Natural killer cell (primary cell): ENCODE measurements at regions not wholly inside any gene's neighbourhood (a gene's known extent, or its start where the extent isn't known, plus 50 kb on each side); places are given as distances from the start of the nearest gene placed in this dataset.

Source experiments
- ATAC-seq, 3 donors: fragments of 150-1000 bp in 2 of 3; fragments of 200-7000 bp in 1 of 3; cut with Tn5 transposase; 1 replicate in 1 of 3; 2 replicates in 2 of 3; pipeline ENCODE4 v1.10.0; 2021; ENCODE audit warnings: mild to moderate bottlenecking in 2 of 3, moderate library complexity in 2 of 3
- DNase-seq, 2 donors: peaks; one replicate each; pipeline versions ENCODE4 v3.0.0 to v3.0.0-alpha.2; 2013 to 2021; ENCODE audit warnings: mixed read lengths in 1 of 2
- H3K27ac ChIP-seq: one replicate; pipeline ENCODE4 v1.5.1; 2013; ENCODE audit warnings: mild to moderate bottlenecking, low read length
- H3K27me3 ChIP-seq: one replicate; pipeline ENCODE4 v1.6.1; 2013; ENCODE audit warnings: low read length; ENCODE audit not compliant: control insufficient read depth, insufficient read depth
- H3K36me3 ChIP-seq: one replicate; pipeline ENCODE4 v1.6.1; 2013; ENCODE audit warnings: low read length; ENCODE audit not compliant: control insufficient read depth, insufficient read depth
- H3K4me1 ChIP-seq: one replicate; pipeline ENCODE4 v1.6.1; 2013; ENCODE audit warnings: low read length; ENCODE audit not compliant: control insufficient read depth, insufficient read depth
- H3K4me3 ChIP-seq: one replicate; pipeline ENCODE4 v1.5.1; 2013; ENCODE audit warnings: low read length
- H3K9me3 ChIP-seq: one replicate; pipeline ENCODE4 v1.6.1; 2013; ENCODE audit warnings: low read length; ENCODE audit not compliant: control insufficient read depth, insufficient read depth
- H3K27ac Mint-ChIP-seq, 2 donors: one replicate each; pipeline ENCODE4 v1.8.0; 2022; ENCODE audit warnings: mild to moderate bottlenecking in 2 of 2, mixed read lengths in 2 of 2, moderate library complexity in 1 of 2
- H3K27me3 Mint-ChIP-seq, 2 donors: one replicate each; pipeline ENCODE4 v1.8.0; 2022; ENCODE audit warnings: low read depth in 2 of 2, mixed read lengths in 2 of 2
- H3K36me3 Mint-ChIP-seq: one replicate; pipeline ENCODE4 v1.8.0; 2022; ENCODE audit warnings: mixed read lengths
- H3K4me1 Mint-ChIP-seq, 2 donors: one replicate each; pipeline ENCODE4 v1.8.0; 2022; ENCODE audit warnings: mixed read lengths in 2 of 2
- H3K4me3 Mint-ChIP-seq: one replicate; pipeline ENCODE4 v1.8.0; 2022; ENCODE audit warnings: mild to moderate bottlenecking, moderate library complexity, mixed read lengths
- H3K9me3 Mint-ChIP-seq, 2 donors: one replicate each; pipeline ENCODE4 v1.8.0; 2022; ENCODE audit warnings: mixed read lengths in 2 of 2
- WGBS: methylation state at CpG from one replicate; pipeline ENCODE4 v1.1.7; 2013; ENCODE audit warnings: missing lambda C conversion rate; ENCODE audit not compliant: insufficient coverage; 5-methylcytosine and 5-hydroxymethylcytosine counted together
- intact Hi-C: fragments of 100-400 bp; cut with micrococcal nuclease; formaldehyde crosslinking; loops from one replicate; pipeline ENCODE4 v1.14.2; 2022
- TF ChIP-seq, protein P1 (sequence below): fragments of 200-600 bp; IDR thresholded peaks from one replicate; pipeline ENCODE4 v1.8.0; 2022; ENCODE audit warnings: antibody characterized with exemption

DNA sequence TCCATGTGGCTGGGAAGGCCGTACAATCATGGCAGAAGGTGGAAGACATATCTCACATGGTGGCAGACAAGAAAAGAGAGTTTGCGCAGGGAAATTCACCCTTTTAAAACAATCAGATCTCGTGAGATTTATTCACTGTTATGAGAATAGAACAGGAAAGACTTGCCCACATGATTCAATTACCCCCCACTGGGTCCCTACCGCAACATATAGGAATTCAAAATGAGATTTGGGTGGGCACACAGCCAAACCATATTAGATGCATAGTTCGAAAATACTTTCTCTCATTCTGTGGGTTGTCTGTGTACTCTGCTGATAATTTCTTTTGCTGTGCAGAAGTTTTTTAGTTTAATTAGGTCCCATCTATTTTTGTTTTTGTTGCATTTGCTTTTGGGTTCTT, 990.3 kb downstream of the PLA2G4A start:
- Mint-ChIP-seq H3K4me1 (no peaks in the 10 kb centered on the region), H3K9me3 (peaks cover 17 to 20% of the 10 kb centered on the region in 2 donors), H3K27me3 (no peaks in the 10 kb centered on the region), H3K36me3 (no peaks in the 10 kb centered on the region), H3K4me3 (no peak overlapping the region), H3K27ac (no peak overlapping the region)
- WGBS: 44% methylated on average over 3 of the region's 5 CpGs
- Histone ChIP-seq H3K9me3 (peaks cover 7% of the 10 kb centered on the region), H3K4me3 (no peak overlapping the region), H3K4me1 (no peaks in the 10 kb centered on the region), H3K27ac (no peak overlapping the region), H3K27me3 (no peaks in the 10 kb centered on the region), H3K36me3 (no peaks in the 10 kb centered on the region)
- intact Hi-C loops: no loop called here
- ATAC-seq: no peak
- DNase-seq: no peak
- TF ChIP-seq, protein P1, sequence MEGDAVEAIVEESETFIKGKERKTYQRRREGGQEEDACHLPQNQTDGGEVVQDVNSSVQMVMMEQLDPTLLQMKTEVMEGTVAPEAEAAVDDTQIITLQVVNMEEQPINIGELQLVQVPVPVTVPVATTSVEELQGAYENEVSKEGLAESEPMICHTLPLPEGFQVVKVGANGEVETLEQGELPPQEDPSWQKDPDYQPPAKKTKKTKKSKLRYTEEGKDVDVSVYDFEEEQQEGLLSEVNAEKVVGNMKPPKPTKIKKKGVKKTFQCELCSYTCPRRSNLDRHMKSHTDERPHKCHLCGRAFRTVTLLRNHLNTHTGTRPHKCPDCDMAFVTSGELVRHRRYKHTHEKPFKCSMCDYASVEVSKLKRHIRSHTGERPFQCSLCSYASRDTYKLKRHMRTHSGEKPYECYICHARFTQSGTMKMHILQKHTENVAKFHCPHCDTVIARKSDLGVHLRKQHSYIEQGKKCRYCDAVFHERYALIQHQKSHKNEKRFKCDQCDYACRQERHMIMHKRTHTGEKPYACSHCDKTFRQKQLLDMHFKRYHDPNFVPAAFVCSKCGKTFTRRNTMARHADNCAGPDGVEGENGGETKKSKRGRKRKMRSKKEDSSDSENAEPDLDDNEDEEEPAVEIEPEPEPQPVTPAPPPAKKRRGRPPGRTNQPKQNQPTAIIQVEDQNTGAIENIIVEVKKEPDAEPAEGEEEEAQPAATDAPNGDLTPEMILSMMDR: no peak

DNA sequence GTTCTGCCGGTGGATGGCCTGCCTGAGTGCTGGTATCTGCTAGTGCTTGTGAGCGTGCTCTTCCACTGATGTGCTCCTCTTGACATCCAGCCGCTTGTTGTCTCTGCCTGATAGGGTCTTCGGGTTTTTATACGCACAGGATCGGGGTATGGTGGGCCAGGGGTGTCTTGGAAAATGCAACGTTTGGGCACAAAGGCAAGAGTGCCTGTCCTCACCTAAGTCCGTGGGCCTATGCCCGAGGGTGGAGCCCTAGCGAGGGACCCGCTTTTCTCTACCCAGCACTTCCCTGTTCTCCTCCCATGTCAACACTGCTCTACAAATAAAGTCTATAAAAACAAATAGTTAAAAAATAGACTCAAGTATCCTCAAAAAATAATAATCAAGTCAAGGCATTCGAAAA, 1007.8 kb downstream of the PLA2G4A start:
- ATAC-seq: no peak
- Histone ChIP-seq H3K36me3 (no peaks in the 10 kb centered on the region), H3K27me3 (no peaks in the 10 kb centered on the region), H3K4me3 (no peak overlapping the region), H3K9me3 (peaks cover 11% of the 10 kb centered on the region), H3K4me1 (no peaks in the 10 kb centered on the region), H3K27ac (no peak overlapping the region)
- TF ChIP-seq, protein P1: no peak
- Mint-ChIP-seq H3K27ac (no peak overlapping the region), H3K9me3 (peaks cover 12 to 27% of the 10 kb centered on the region in 2 donors), H3K4me3 (no peak overlapping the region), H3K36me3 (peaks cover 11% of the 10 kb centered on the region), H3K4me1 (no peaks in the 10 kb centered on the region), H3K27me3 (no peaks in the 10 kb centered on the region)
- intact Hi-C loops: no loop called here
- DNase-seq: no peak
- WGBS: 93% methylated on average over 11 of the region's 12 CpGs

DNA sequence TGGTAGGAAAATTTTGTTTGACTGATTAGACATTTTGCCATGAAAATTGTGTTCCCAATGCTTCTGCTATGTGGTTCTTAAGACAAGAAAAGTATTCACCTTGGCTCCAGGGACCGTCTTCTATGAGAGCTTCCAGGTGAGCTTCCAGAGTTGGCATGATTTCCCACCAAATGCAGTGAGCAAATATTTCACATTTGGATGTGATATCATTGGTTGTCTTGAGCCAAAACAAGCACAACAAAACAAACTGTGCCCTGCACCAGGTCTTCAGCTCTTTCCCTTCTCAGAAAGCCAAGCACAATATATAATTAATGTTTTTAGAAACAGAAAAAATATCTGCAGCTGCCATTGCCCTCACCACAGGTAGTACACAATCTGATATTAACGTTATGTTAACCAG, 1009.0 kb downstream of the PLA2G4A start:
- intact Hi-C loops: no loop called here
- peaks cover 10 to 27% of the 10 kb centered on the region in 2 donors for H3K9me3 Mint-ChIP-seq
- TF ChIP-seq, protein P1: no peak
- no peaks in the 10 kb centered on the region for H3K4me1 Mint-ChIP-seq
- H3K27me3 Mint-ChIP-seq: no peaks in the 10 kb centered on the region
- no peak for ATAC-seq
- Histone ChIP-seq H3K4me3 (no peak overlapping the region), H3K27me3 (no peaks in the 10 kb centered on the region), H3K4me1 (no peaks in the 10 kb centered on the region), H3K9me3 (peaks cover 9% of the 10 kb centered on the region), H3K36me3 (no peaks in the 10 kb centered on the region), H3K27ac (no peak overlapping the region)
- no peak for DNase-seq
- peaks cover 11% of the 10 kb centered on the region for H3K36me3 Mint-ChIP-seq
- no peak overlapping the region for H3K4me3 Mint-ChIP-seq
- no peak overlapping the region for H3K27ac Mint-ChIP-seq
- 73% methylated on average over 1 of the region's 2 CpGs for WGBS
